GM21381 (cell line): ENCODE measurements at regions not wholly inside any gene's neighbourhood (a gene's known extent, or its start where the extent isn't known, plus 50 kb on each side); places are given as distances from the start of the nearest gene placed in this dataset.
"Not testable (repeated sequence)": the region's sequence is repeated elsewhere in the genome, so short reads cannot be mapped to it uniquely, and the experiment has no call there.

Experiments used
- ATAC-seq: cut with Tn5 transposase; IDR thresholded peaks from one replicate; pipeline ENCODE4 v1.9.1; 2021; ENCODE audit warnings: mild to moderate bottlenecking, moderate library complexity; ENCODE audit not compliant: unreplicated experiment

GRCh38 chr10:28892818-28893547 is 215.7 kb downstream of the BAMBI start:
- no peak for ATAC-seq

DNA sequence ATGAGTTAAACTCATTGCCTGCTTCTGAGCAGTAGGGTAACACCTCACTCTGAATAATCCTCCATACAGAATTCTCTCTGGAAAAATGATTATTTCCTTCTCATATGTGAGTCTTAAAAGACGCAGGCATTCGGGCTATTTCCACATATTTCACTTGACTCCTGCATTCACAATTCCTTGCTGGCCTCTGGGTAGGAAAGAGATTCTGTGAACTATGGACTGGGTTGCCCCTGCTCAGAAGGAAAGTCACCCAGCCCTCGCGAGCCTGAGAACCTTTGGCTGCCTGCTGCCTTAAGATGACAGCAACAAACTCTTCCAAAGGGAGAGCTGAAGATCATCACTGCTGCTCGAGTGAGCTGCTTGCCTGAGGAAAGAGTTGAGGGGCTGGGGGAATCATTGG is 216.8 kb downstream of the BAMBI start:
- ATAC-seq = no peak

GRCh38 chr10:28895671-28896070 is 218.3 kb downstream of the BAMBI start:
- not testable (repeated sequence) for ATAC-seq

DNA sequence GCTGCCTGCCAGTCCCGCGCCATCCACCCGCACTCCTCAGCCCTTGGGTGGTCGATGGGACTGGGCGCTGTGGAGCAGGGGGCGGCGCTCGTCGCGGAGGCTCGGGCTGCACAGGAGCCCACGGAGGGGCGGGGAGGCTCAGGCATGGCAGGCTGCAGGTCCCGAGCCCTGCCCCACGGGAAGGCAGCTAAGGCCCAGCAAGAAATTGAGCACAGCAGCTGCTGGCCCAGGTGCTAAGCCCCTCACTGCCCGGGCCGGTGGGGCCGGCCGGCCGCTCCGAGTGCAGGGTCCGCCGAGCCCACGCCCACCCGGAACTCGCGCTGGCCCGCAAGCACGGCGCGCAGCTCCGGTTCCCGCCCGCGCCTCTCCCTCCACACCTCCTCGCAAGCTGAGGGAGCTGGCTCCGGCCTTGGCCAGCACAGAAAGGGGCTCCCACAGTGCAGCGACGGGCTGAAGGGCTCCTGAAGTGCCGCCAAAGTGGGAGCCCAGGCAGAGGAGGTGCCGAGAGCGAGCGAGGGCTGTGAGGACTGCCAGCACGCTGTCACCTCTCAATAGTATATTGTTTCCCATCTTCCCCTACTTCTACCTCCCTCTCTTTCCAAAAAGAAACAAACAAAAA is 219.6 kb downstream of the BAMBI start:
- ATAC-seq = not testable (repeated sequence)

DNA sequence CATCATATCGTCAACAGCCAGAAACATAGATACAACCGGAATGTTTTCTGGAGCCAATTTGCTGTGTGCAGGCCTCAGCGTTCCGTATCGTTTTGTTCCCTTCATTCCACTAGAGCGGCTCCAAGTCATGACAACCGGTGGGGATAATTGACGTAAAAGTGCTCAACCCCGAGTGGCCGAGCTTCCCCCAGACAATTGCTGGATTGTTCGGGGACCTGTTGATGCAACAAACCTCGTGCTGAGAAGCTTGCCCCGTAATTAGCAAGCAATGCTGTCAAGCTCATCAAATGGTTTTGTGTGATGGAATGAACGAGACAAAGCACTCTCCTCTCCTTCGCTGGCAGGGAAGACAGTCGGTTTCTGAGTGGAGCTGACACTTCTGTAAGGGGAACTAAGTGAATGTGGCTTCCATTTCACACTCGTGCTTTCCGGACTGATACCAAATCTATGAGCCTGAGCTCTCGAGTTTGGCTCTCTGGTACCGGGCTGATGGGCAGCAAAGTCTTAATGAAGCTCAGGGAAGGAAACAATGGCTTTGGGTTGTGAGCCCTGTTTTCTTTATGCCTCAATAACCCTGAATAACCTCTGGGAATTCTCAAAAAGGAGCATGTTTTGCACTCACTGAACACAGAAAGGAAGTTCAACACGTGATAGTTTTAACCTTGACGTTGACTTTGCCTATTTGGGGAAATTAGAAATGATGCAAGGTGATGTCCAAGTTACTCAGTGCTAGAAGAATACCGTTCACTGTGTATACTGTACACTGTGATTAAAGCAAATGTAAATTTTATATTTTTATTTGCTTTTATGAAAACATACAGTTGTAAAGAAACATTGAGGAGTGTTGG is 220.5 kb downstream of the BAMBI start:
- ATAC-seq = no peak

GRCh38 chr10:28902215-28902614 is 224.9 kb downstream of the BAMBI start:
- ATAC-seq = no peak

- no peak for ATAC-seq
These were observed 225.7 kb downstream of the BAMBI start for GRCh38 chr10:28903063-28903462.

- no peak for ATAC-seq
These were observed 226.4 kb downstream of the BAMBI start for GRCh38 chr10:28903736-28904135.

DNA sequence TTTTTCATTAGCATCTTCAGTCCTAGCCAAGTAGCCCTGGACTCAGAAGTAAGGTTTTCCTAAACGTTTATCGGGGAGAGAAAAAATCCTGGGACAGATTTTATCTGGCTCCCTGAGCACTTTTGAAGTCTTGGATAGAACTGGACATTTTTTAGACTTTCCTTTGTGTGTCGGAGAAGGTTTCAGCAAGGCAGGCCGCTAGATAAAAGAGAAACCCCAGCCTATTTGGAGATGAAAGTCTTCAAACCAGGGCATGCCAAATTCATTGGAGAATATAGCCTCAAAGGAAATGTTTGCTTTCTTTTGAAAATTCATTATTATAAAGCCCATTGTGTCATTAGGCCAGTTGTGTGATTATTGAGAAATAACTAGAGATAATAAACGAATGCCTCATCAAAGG is 228.1 kb downstream of the BAMBI start:
- ATAC-seq = no peak

DNA sequence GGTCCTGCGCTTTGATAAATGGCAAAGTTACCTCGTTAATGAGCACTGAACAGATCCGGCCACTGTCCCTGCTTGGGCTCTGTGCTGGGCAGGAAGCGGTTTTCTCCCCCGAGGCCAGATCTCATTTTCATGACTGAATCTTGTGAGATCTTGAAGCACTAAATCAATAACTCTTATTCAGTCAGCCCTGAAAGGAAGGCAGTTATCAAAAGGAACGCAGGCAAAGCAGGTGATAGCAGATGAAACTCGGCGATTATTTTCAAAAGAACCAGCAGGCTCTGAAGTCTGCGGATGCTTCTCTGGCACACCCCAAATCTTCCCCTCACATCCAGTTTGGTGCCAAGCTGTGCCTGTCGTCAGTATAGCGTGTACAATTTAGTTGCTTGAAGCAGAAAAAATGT is 228.7 kb downstream of the BAMBI start:
- ATAC-seq = no peak

GRCh38 chr10:28906415-28906814 is 229.1 kb downstream of the BAMBI start:
- no peak for ATAC-seq

GRCh38 chr10:28906934-28907333 is 229.6 kb downstream of the BAMBI start:
- ATAC-seq = no peak

- no peak for ATAC-seq
These were observed 232.6 kb downstream of the BAMBI start for GRCh38 chr10:28909875-28910274.

- no peak for ATAC-seq
These were observed 233.6 kb downstream of the BAMBI start for GRCh38 chr10:28910956-28911355.

DNA sequence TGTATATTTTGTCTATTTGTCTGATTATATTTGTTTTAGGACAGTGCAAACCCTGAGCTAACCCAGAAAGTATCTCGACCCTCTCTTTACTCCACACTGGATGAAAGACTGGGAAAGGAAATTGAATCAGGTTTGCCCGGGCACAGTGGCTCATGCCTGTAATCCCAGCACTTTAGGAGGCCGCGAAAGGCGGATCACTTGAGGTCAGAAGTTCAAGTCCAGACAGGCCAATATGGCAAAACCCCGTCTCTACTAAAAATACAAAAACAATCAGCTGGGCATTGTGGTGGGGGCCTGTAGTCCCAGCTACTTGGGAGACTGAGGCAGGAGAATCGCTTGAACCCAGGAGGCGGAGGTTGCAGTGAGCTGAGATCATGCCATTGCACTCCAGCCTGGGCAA is 234.2 kb downstream of the BAMBI start:
- not testable (repeated sequence) for ATAC-seq

GRCh38 chr10:28912017-28912783 is 234.9 kb downstream of the BAMBI start:
- ATAC-seq = no peak

DNA sequence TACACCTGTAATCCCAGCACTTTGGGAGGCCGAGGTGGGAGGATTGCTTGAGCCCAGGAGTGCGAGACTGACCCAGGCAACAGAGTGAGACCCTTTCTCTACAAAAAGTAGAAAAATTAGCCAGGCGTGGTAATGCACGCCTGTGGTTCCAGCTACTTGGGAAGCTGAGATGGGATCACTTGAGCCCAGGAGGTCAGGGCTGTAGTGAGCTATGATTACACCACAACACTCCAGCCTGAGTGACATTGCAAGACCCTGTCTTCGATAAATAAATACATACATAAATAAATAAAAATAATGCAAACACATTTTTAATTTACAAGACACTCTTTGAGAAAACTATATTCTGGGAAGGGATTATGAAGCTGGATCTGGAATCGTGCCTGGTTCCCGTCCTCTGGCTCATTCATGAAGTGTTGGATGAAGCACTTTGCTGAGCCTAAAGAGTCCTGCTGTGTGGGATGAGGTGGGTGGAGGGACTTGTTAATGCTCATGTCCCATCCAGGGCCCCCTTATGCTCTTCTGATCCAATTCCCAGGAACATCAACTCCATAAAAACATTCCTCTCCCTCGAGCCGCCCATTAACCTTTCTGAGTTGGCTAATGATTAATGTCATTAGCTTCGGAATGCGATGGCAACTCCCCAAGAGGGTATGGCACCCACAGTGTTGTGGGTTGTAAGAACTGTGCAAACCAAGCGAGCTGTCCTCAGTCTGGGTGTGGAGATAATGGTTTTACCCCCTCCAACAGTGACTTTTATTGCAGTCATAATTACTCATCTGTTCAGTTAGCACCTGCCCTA is 236.3 kb downstream of the BAMBI start:
- no peak for ATAC-seq

- ATAC-seq = no peak
These were observed 237.4 kb downstream of the BAMBI start for GRCh38 chr10:28914701-28915100.

GRCh38 chr10:28915989-28916588 is 238.8 kb downstream of the BAMBI start:
- no peak for ATAC-seq

DNA sequence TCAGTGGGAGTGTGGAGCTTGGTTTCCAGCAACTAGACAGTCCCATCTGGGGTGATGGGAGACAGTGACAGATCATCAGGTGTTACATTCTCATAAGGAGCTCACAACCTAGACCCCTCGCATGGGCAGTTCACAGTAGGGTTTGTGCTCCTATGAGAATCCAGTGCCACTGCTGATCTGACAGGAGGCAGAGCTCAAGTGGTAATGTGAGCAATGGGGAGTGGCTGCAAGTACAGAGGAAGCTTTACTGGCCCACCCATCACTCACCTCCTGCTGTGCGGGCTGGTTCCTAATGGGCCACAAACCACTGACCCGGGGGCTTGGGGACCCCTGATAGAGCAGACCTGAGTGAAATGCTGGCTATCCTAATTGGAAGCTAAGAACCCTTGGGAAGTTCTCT is 242.8 kb downstream of the BAMBI start:
- ATAC-seq = no peak
